LoVo (cell line): ENCODE measurements at regions not wholly inside any gene's neighbourhood (a gene's known extent, or its start where the extent isn't known, plus 50 kb on each side); places are given as distances from the start of the nearest gene placed in this dataset.
"Not testable (repeated sequence)": the region's sequence is repeated elsewhere in the genome, so short reads cannot be mapped to it uniquely, and the experiment has no call there.

Source experiments
- DNase-seq: peaks from one replicate; pipeline ENCODE4 v3.0.0-alpha.2; 2016; ENCODE audit warnings: low spot score

DNA sequence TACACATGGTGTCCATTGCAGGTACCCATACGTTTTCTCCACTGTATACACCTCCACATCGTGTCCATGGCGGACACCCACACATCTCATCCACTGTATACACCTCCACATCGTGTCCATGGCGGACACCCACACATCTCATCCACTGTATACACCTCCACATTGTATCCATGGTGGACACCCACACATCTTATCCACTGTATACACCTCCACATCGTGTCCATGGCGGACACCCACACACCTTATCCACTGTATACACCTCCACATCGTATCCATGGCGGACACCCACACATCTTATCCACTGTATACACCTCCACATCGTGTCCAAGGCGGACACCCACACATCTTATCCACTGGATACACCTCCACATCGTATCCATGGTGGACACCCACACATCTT, 50.4 kb upstream of the TTC34 start:
- not testable (repeated sequence) for DNase-seq

DNA sequence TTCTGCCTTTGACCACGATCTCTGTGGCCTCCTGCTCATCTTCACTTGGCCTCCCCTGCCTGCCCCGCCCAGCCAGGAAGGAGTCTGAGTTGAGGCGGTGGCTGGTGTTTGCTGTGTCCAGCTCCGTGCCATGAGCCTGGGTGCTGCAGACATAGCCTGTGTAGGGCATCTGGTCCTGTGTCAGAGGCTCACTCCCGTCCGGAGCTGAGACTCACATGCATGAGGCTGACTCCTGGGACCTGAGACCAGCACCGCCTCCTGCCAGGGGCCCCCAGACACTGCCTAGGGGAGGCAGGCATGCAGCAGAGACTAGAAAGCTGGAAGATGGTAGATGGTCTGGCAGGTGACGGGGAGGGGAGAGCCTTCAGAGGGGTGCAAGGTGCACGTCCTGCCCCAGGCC, 52.2 kb upstream of the TTC34 start:
- DNase-seq: no peak

DNA sequence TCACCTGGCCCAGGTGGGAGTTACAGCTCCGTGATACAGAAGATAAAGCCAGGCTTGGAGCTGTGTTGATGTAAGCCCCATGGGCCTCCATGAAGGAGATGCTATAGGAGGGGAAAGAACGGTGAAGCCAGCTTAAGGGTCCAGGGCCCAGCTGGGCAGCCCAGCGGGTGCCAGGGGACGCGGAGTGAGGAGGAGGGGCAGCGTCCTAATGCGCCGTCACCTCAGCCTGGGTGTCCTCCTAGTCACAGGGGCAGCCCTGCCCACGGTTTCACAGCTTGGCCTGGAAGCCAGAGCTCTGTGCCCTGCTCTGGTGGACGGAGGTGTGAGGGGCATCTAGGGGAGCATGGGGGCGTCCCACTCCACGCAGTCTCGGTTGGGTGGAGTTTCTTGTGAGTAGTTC, 52.7 kb upstream of the TTC34 start:
- no peak for DNase-seq

DNA sequence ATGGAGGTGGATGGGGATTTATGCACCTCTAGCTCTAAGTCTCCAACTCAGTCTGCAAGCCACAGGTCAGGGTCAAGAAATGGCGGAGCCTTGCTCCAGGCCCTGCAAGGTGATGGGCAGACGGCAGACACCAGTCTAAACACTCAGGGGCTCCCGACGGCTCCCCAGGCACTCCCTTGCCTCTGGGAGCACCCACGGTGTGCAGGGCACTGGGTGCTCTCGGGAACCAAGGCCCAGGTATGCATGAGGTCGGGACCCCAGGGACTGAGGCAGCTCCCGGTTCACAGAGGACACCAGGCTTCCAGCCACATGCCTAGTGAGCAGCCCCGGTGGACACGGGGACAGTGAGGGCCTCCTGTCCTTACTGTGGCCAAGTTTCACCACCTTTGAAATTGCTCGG, 53.1 kb upstream of the TTC34 start:
- DNase-seq: no peak

DNA sequence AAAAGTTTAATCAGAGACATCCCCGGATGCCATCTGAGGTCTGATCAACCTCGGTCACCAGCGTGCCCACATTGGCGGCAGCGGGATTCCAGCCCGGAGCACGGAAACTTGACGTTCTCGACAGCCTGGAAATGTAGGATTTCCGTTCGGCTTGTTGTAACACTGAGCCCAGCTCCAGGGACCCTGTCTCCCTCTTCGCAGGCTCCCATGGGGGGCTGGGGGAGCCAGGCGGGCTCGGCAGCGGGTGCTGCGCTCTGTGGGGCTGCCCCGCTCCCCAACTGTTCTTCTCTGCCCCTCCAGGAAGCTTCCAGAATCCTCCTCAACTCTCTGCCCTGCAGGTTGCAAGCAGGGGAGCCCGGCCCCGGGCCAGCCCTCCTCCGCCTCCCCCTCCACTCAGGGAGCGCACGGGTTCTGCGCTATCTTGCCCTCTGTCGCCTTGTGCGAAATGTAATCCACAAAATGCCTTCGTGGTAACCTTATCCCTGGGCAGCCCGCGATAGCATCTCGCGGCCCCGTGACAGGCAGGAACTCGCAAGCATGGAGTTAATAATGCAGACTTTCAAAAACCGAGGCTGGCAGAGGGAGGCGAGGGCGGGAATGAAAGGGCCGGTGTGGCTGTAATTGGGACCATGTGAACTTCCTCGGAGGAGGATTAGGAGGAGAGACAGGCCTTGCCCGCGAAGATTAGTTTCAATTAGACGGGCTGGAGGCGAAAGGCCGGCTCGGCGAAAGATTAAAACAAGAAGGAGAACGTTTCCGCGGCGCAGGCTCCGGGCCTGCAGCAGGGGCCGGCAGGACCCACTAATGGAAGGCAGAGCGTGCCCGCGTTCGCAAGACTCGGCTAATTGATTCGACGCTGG, 53.9 kb upstream of the TTC34 start:
- no peak for DNase-seq

DNA sequence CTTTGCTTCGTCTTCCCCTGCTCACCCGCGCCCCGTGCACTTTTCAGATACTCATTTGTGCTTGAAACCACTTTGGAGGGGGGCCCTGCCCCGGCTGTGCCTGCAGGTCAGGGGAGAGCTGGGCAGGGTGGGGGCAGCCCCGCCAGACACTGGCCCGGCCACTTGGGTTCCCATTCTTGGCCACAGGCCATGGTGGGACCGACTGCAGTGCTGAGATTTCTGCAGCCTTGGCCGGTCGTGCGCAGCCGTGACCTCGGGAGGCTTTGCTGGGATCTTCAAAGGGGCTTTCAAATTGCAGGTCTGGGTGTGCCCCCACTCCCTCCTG, 54.5 kb upstream of the TTC34 start:
- no peak for DNase-seq

DNA sequence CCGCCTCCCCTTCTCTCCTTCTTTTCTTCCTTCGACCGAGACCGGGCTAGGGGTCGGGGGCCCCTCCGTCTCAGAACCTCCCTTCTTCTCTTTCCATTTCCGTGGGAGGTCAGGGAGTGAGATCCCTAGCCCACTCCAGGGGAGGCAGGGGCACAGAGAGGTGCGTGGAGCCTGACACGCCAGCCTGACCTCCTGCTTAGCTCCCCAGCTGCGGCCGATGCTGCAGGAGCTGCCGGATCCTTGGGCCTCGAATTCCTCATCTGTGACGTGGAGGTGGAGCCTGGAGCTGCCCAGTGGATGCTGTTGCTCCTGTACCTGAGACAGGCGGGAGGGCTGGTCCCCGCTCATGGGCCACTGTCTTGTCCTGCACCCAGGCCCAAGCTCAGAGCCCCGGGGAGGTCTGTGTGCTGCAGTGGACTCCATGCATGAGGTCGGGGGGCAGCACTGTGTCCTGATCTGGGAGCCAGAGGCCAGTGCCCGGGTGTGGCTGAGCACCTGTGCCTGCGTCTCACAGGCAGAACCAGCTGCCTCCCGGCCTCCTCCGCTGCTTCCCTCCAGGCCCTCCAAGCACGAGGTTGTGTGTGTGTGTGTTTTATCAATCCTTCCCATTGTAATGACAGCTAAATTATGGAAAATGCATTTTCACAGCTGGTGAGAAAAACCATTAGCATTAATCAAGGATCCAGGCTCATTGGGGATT, 55.3 kb upstream of the TTC34 start:
- DNase-seq: no peak

DNA sequence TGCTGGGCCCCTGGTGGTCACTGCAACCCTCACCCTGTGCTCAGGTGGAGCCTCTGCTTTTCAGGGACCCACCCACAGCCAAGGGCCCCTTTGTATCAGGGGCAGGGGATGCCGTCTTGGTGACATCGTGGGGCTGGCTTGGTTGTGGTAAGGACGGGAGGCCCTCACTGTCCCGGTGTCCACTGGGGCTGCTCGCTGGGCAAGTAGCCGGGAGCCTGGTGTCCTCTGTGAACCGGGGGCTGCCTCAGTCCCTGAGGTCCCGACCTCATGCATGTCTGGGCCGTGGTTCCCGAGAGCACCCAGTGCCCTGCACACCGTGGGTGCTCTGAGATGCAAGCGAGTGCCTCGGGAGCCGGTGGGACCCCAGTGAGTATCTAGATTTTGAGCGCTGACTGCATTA, 56.0 kb upstream of the TTC34 start:
- DNase-seq: no peak

DNA sequence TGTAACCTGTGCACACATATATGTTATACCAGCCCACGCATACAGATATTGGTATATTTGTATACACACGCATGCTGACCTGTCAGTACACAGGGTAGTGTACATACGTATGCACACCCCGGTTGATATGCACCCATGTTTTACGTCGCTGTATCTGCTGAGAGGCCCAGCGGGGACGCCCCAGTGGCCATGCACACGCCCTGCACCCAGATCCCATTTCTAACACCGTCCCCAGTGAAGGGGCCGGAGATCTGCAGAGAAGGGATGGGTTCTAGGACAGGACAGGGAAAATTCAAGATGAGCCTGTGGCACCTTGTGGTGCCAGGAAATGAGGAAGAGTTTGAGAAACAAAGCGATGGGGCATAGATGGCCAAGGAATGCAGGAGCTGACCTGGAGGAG, 57.2 kb upstream of the TTC34 start:
- DNase-seq: no peak

DNA sequence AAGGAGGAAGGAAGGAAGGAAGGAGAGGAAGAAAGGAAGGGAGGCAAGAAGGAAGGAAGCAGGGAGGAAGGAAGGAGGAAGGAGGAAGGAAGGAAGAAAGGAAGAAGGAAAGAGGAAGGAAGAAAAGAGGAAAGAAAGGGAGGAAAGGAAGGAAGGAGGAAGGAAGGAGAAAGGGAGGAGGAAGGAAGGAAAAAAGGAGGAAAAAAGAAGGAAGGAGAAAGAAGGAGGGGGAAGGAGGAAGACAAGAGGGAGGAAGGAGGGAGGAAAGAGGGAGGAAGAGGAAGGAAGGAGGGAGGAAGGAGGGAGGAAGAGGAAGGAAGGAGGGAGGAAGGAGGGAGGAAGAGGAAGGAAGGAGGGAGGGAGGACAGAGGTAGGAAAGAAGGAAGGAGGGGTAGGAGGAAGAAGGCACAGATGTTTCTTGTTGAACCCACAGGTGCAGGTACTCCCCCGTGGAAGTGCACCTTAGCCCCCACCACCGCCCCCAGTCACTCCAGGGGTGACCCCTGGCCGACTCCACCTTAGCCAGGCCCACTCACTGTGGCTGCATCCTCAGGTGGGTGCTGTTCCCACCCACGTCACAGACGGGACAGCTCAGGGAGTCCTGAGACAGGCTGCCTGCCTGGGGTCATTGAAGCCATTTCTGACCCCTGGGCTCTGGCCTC, 57.9 kb upstream of the TTC34 start:
- DNase-seq: no peak

DNA sequence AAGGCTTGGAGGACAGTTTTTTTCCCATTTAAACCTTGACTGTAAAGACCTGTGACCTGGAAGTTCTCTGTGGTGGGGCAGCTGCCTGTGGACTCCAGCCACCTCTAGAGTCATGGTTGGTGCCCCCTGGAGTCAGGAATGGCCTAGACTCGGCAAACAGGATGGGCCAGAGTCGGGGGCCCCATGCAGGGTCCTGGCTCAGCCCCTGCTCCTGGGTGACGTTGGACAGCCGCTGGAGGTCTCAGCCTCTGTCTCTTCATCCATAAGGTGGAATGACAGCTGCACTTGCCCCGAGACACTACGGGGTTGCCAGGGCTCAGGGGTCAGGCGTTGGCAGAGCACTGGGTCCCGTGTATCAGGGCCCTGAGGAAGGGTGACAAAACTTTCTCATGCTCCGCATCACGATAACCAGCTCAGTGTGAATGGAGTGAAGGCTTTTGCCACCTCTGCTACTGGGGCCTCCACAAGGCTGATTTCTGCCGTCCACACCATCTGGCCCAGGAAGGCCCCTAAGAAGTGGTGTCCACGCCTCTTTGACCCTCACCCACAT, 58.5 kb upstream of the TTC34 start:
- DNase-seq: no peak

DNA sequence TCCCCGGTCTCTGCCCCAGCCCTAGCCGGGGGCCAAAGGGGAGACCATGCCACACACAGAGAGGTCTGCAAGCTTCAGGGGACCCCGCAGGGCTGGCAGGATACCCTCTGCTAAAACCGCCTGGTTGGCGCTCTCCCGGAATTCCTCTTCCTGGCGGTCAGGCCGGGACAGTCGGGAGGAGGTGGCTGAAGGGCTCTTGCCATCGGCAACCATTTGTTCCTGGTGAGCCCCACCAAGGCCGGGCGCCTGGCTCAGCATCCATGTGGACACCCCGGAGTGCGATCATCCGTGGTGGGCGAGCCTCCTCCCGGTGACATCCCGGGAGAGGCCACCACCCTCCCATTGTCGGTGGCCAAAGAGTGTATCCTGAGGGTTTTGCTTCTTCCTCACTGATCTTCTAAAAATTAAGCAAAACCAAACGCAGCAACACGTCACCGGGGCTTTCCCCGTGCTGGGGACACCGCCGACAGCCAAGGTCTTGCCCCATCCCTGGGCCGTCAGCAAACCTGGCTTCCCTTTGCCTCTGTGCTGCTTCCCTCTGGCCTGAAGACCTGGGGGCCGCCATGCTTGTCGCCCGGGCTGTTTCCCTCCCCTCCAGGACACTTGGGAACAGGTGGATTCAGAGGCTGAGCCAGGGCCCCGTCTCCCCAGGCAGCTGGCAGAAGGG, 59.1 kb upstream of the TTC34 start:
- no peak for DNase-seq

DNA sequence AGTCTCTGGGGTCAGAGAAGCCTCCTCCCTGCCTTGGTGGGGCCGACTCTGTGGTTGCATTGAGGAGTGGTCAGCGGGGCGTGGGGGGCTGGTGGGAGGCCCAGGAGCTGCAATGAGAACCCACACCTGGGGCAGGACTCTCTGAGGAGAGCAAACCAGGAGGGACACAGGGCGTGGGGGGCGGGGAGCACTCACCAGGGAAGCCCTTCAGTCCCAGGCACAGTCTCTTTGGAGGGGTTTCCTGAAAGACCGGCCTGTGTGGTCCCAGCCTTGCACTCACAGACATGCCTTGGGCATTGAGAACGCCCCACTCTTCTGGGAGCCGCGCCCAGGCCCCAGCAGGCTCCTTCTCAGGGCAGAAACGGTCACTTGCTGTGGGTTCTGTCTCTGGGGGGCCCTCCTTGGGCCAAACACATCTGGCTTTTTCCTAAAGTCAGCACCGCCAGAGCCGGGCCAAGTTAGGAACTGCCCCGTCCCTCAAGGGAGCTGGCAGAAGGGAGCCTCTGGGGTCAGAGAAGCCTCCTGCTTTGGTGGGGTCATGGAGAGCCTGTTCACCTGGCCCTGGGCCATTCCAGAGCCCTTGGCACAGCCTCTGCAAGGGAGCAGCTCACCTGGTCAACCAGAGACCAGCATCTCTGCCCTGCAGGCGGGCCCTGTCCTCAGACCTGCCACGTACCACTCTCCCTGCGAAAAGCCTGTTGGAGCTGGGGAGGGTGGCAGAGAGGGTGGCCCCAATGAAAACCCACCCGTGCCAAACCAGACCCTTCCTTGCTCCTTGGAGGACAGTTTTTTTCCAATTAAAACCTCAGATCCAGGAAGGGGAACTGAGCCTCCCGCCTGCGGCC, 59.9 kb upstream of the TTC34 start:
- no peak for DNase-seq

DNA sequence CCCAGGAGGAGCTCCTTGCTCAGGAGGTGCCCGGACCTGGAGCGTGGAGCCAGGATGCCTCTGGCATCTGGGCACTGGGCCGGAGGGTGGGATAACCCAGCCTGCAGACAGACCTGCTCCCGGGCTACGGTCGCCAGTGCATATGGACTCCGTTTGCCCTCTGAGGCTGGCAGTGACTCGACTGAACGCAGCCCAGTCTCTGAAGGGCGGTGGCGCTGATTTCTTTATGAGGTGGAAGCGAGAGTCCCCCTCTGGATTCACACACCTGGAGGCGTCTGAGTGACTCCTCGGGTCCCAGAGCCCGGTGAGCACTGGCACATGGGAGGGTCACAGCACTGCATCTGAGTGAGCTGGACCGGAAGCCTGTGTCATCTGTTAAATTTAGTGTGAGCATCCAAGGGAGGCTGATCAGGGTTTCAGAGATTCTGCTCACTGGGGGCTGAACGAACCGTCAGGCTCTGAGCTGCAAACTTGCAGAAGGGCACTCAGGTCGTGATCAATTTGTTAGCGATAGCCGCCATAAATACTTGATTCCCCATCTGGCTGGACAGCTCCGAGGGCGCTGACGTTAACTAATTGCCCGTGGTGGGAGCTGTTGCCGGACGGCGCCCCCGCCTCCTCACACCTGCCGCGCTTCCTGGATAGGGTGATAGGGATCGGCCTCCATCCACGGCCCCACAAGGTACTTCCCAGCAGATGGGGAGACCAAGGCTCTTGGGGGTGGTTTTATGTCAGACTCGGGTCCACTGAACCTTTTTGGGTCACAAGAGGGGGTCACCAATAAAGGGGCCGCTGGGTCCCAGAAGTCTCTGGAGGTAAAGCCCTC, 60.7 kb upstream of the TTC34 start:
- no peak for DNase-seq

DNA sequence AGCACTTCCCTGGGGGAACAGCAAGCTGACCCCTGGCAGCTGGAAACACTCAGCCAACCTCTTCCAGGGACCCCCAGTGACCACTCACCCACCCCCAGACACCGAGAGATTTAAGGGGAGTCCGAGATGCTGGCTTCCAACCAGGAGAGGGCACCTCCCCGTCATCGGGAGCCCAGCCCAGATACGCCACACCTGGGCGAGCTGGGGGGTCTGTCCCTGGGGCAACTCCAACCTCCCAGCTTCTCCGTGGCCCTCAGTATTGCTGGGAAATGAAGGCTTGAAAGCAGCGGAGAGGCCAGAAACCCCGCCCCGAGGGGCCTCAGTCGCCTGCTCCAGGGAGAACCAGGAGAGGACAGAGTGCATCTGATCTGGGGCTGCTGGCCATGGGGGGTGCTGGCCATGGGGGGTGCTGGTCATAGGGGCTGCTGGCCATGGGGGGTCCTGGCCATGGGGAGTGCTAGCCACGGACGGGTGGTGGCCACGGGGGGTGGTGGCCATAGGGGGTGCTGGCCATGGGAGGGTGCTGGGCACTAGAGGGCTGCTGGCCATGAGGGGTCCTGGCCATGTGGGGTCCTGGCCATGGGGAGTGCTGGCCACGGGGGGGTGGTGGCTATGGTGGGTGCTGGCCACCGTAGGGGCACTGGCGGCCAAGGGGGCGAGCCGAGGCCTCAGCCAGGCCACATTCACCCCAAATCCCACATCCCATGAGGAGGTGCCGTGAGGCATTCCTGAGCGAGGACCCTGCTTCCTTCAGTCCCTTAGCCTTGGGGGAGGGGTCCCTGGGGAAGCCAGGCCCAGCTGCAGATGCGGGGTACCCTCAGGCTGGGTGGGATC, 61.5 kb upstream of the TTC34 start:
- no peak for DNase-seq

DNA sequence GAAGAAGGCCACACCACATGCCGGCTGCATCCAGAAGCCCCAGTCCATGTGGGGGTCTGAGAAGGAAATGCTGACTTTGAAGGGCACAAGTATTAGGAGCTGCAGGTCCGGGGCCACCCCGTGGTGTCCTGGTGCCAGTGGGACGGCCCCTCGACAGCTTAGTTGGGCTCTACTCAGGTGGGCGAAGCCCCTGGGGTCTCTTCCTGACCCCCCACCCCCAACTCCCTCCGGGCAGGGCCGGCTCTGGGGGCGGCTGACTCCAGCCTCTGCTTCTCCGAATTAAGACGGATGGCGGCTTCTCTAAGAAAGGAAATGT, 62.1 kb upstream of the TTC34 start:
- DNase-seq: no peak

DNA sequence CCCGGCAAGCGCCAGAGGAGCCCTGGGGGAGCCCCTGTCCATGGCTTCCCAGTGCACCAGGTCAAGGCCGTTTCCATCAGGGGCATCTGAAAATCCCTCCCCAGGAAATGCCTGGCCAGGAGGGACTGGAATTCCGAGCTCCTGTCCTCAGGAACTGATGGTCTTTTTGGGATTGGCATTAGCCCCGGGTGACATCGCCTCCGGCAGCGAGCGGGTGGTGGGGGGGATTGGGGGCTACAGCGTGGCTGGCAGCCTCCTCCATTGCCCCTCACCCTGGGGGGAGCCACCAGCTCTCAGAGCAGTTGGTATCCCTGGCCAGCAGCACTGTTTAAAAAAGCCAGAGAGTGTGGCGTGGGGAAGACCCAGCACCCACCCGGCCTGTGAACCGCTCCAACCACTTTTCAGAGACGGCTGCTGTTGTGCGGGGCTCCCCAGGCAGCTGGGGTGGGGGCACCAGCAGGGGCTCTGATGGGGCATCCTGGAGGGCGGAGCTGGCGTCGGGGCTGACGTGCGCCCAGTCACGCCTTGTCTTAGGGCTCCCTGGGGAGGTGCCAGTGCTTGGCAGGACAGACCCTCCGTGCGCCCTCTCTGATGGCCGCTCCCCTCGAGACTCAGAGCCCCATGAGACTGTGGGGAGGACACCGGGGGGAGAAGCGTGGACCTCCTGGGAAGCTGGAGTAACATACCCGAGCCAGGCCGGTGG, 62.9 kb upstream of the TTC34 start:
- no peak for DNase-seq

DNA sequence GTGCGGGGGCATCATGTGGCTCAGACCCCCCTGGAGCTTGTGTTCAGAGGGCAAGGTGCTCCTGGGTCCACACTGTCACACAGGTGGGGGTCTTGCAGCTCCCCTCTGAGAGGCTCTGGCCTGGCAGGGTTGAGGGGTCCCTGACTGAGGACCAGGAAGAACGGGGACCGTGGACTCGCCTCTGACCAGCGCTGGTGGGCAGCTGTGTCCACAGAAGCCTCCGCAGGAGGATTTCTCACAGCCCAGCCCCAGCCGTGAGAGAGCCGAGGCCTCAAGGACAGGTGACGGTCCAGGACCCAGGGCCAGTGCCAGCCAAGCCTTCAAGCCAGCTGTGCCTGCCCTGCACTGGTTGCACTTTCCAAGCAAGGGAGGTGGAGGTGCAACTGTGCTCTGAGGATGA, 63.5 kb upstream of the TTC34 start:
- no peak for DNase-seq
